HCT116 (cell line): ENCODE measurements at regions not wholly inside any gene's neighbourhood (a gene's known extent, or its start where the extent isn't known, plus 50 kb on each side); places are given as distances from the start of the nearest gene placed in this dataset.

Source experiments
- ATAC-seq: fragments of 200-7000 bp; cut with Tn5 transposase; 2 replicates; pipeline ENCODE4 v1.9.1; 2020; ENCODE audit warnings: mild to moderate bottlenecking, moderate library complexity
- BruUV-seq: library from RNA; stranded (reverse); fragments of 400-500 nt; replicated peaks from 2 replicates; lab custom pipeline; 2021; lab: Mats Ljungman, UMichigan
- CTCF ChIA-PET: fragments of 300-600 bp; sonication (Branson Sonifier 250); formaldehyde crosslinking; loops from one replicate; lab custom pipeline; 2021; ENCODE audit warnings: antibody characterized with exemption; lab: Charles Lee
- POLR2A ChIA-PET: fragments of 300-600, 350-600 bp; sonication (Branson Sonifier 250); formaldehyde crosslinking; loops from one replicate; lab custom pipeline; 2021; ENCODE audit warnings: antibody characterized with exemption; lab: Charles Lee
- RAD21 ChIA-PET, 2 experiments: fragments of 300-600 bp; sonication (Branson Sonifier 250); formaldehyde crosslinking; loops; one replicate each; lab custom pipeline; 2023; ENCODE audit warnings: low total read pairs in 2 of 2; ENCODE audit not compliant: uncharacterized antibody in 2 of 2, unreplicated experiment in 2 of 2, low non-redundant PET in 1 of 2; lab: Charles Lee
- DNase-seq: peaks from one replicate; pipeline ENCODE4 v3.0.0-alpha.2; 2010; ENCODE audit warnings: low read depth, low spot score
- H2AFZ ChIP-seq: fragments of 200-600 bp; shearing (Covaris generic), sonication (generic); 2 replicates; pipeline ENCODE4 v1.6.1; 2017; ENCODE audit warnings: low read depth, mixed run types, mixed read lengths, antibody characterized with exemption, low read length; ENCODE audit not compliant: poor library complexity, severe bottlenecking
- H3K27ac ChIP-seq: 2 replicates; pipeline ENCODE4 v1.5.1; 2012; ENCODE audit warnings: low read depth, low read length
- H3K27me3 ChIP-seq: fragments of 200-600 bp; sonication (generic); 2 replicates; pipeline ENCODE4 v1.6.1; 2016; ENCODE audit warnings: mixed run types, low read length, mixed read lengths; ENCODE audit not compliant: insufficient read depth
- H3K36me3 ChIP-seq, 2 experiments: fragments of 200-500 bp in 1 of 2; fragments of 200-600 bp in 1 of 2; sonication (Bioruptor generic) in 1 of 2; sonication (generic) in 1 of 2; 2 replicates each; pipeline versions ENCODE4 v1.5.1 to v1.6.1; 2014 to 2016; ENCODE audit warnings: low read length in 2 of 2, inconsistent platforms in 1 of 2, mixed read lengths in 1 of 2, mixed run types in 1 of 2; ENCODE audit not compliant: insufficient read depth in 2 of 2, control insufficient read depth in 1 of 2
- H3K4me1 ChIP-seq, 2 experiments: fragments of 200-600 bp in 1 of 2; sonication (generic) in 1 of 2; 2 replicates each; pipeline versions ENCODE4 v1.5.1 to v1.6.1; 2012 to 2017; ENCODE audit warnings: low read length in 2 of 2, inconsistent platforms in 1 of 2, mild to moderate bottlenecking in 1 of 2, mixed read lengths in 1 of 2, mixed run types in 1 of 2, moderate library complexity in 1 of 2; ENCODE audit not compliant: insufficient read depth in 2 of 2, control insufficient read depth in 1 of 2
- H3K4me2 ChIP-seq: fragments of 200-600 bp; sonication (generic); 2 replicates; pipeline ENCODE4 v1.6.1; 2017; ENCODE audit warnings: mixed run types, low read length, mixed read lengths
- H3K4me3 ChIP-seq, 2 experiments: fragments of 200-600 bp in 1 of 2; sonication (generic) in 1 of 2; replicated peaks in 1 of 2; 2 replicates each; pipeline ENCODE4 v1.5.1; 2011 to 2016; ENCODE audit warnings: low read length in 2 of 2, control low read depth in 1 of 2, low read depth in 1 of 2, mild to moderate bottlenecking in 1 of 2, mixed read lengths in 1 of 2, mixed run types in 1 of 2
- H3K79me2 ChIP-seq: fragments of 200-600 bp; sonication (generic); 2 replicates; pipeline ENCODE4 v1.6.1; 2017; ENCODE audit warnings: mild to moderate bottlenecking, mixed run types, low read length, moderate library complexity, mixed read lengths; ENCODE audit not compliant: insufficient read depth
- H3K9ac ChIP-seq: fragments of 200-600 bp; sonication (generic); 2 replicates; pipeline ENCODE4 v1.6.1; 2016; ENCODE audit warnings: low read length, mixed read lengths
- H3K9me2 ChIP-seq: fragments of 200-600 bp; sonication (generic), shearing (Covaris generic); 2 replicates; pipeline ENCODE4 v1.6.1; 2017; ENCODE audit warnings: mixed run types, mild to moderate bottlenecking, moderate library complexity; ENCODE audit not compliant: insufficient read depth
- H3K9me3 ChIP-seq, 2 experiments: fragments of 200-500 bp in 1 of 2; fragments of 200-600 bp in 1 of 2; sonication (Bioruptor generic) in 1 of 2; sonication (generic) in 1 of 2; 2 replicates each; pipeline ENCODE4 v1.6.1; 2014 to 2017; ENCODE audit warnings: low read length in 2 of 2, mixed read lengths in 2 of 2, inconsistent platforms in 1 of 2, low read depth in 1 of 2, mild to moderate bottlenecking in 1 of 2, mixed run types in 1 of 2, moderate library complexity in 1 of 2; ENCODE audit not compliant: control insufficient read depth in 1 of 2, insufficient read depth in 1 of 2
- H4K20me1 ChIP-seq: fragments of 200-600 bp; sonication (generic), shearing (Covaris generic); 2 replicates; pipeline ENCODE4 v1.6.1; 2017; ENCODE audit warnings: mixed run types, mild to moderate bottlenecking, moderate library complexity; ENCODE audit not compliant: insufficient read depth
- CBX3 ChIP-seq: IDR thresholded peaks from 2 replicates; pipeline ENCODE4 v1.6.1; 2012; ENCODE audit warnings: low read depth
- FOSL1 ChIP-seq: IDR thresholded peaks from 2 replicates; pipeline ENCODE4 v1.6.1; 2012; ENCODE audit warnings: low read depth
- JUND ChIP-seq: IDR thresholded peaks from 2 replicates; pipeline ENCODE4 v1.6.1; 2012
- POLR2A ChIP-seq: IDR thresholded peaks from 2 replicates; pipeline ENCODE4 v1.7.0; 2011; ENCODE audit warnings: borderline replicate concordance; ENCODE audit not compliant: insufficient read depth, insufficient read length; ENCODE audit errors: extremely low read depth
- RAD21 ChIP-seq: IDR thresholded peaks from 2 replicates; pipeline ENCODE4 v1.6.1; 2012; ENCODE audit warnings: low read depth, mild to moderate bottlenecking
- SP1 ChIP-seq: IDR thresholded peaks from 2 replicates; pipeline ENCODE4 v1.6.1; 2012; ENCODE audit warnings: low read depth
- YY1 ChIP-seq: IDR thresholded peaks from 2 replicates; pipeline ENCODE4 v1.6.1; 2011; ENCODE audit warnings: low read length, low read depth, moderate library complexity, mild to moderate bottlenecking; ENCODE audit not compliant: insufficient replicate concordance; ENCODE audit errors: extremely low read depth
- ZFX ChIP-seq: fragments of 450-650 bp; IDR thresholded peaks from 2 replicates; pipeline ENCODE4 v1.6.1; 2017
- intact Hi-C: fragments of 100-400 bp; cut with micrococcal nuclease; formaldehyde crosslinking; loops from 2 replicates; pipeline ENCODE4 v1.10.0; 2022
- TF ChIP-seq, protein P1 (sequence below): IDR thresholded peaks from 2 replicates; pipeline ENCODE4 v1.6.1; 2012

- H3K4me1 ChIP-seq: no peaks in the 10 kb centered on the region; a peak in 1 of 4 replicates
- no TSS peak for BruUV-seq
- intact Hi-C loops: no loop called here
- no peak for ATAC-seq
- H3K79me2 ChIP-seq: no peaks in the 10 kb centered on the region
- no peak overlapping the region for H3K27ac ChIP-seq
- H3K36me3 ChIP-seq: no peaks in the 10 kb centered on the region
- no peak overlapping the region for H3K4me3 ChIP-seq
- H3K9me3 ChIP-seq: no peaks in the 10 kb centered on the region
- H3K9ac ChIP-seq: no peak overlapping the region
- ChIA-PET POLR2A (no interaction called here), CTCF (no interaction called here), RAD21 (no interaction called here)
- H4K20me1 ChIP-seq: no peaks in the 10 kb centered on the region
- H3K9me2 ChIP-seq: no peaks in the 10 kb centered on the region
- DNase-seq: no peak
- H3K4me2 ChIP-seq: no peak overlapping the region
- TF ChIP-seq SP1 (no peak), FOSL1 (no peak), CBX3 (no peak), RAD21 (no peak), JUND (no peak), ZFX (no peak)
- TF ChIP-seq, protein P1, sequence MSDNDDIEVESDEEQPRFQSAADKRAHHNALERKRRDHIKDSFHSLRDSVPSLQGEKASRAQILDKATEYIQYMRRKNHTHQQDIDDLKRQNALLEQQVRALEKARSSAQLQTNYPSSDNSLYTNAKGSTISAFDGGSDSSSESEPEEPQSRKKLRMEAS: no peak
- H2AFZ ChIP-seq: no peak overlapping the region
- H3K27me3 ChIP-seq: no peaks in the 10 kb centered on the region
These were observed 732.5 kb upstream of the CHAC2 start for GRCh38 chr2:53035153-53035552.

- Histone ChIP-seq H3K9ac (no peak overlapping the region), H3K4me1 (no peaks in the 10 kb centered on the region; a peak in 1 of 4 replicates), H3K4me3 (no peak overlapping the region), H3K9me2 (no peaks in the 10 kb centered on the region), H4K20me1 (no peaks in the 10 kb centered on the region), H3K27ac (no peak overlapping the region), H3K9me3 (no peaks in the 10 kb centered on the region), H2AFZ (no peak overlapping the region), H3K27me3 (no peaks in the 10 kb centered on the region), H3K4me2 (no peak overlapping the region), H3K79me2 (no peaks in the 10 kb centered on the region), H3K36me3 (no peaks in the 10 kb centered on the region)
- intact Hi-C loops: no loop called here
- TF ChIP-seq ZFX (no peak), YY1 (no peak), RAD21 (no peak), POLR2A (no peak)
- POLR2A ChIA-PET: no interaction called here
- CTCF ChIA-PET: no interaction called here
- ATAC-seq (no peak), DNase-seq (no peak)
- no TSS peak for BruUV-seq
- RAD21 ChIA-PET: no interaction called here
These were observed 734.2 kb upstream of the CHAC2 start for GRCh38 chr2:53033411-53033810.
